Body of pancreas (tissue), 4 donors: ENCODE measurements at regions not wholly inside any gene's neighbourhood (a gene's known extent, or its start where the extent isn't known, plus 50 kb on each side); places are given as distances from the start of the nearest gene placed in this dataset.
A peak's percentile ranks its signal among the peaks of the same experiment; 100 is the strongest.

Experiments
- ATAC-seq: fragments of 150-250 bp; one replicate; pipeline ENCODE4 v1.9.1; 2016
- DNase-seq, 4 donors: peaks; one replicate each; pipeline ENCODE4 v3.0.0-alpha.2; 2019
- H3K27ac ChIP-seq, 4 donors: fragments of 200-600 bp; sonication (generic); 1 replicate in 3 of 4; 2 replicates in 1 of 4; pipeline versions ENCODE4 v1.5.1 to v1.6.1; 2016 to 2019; ENCODE audit warnings: mild to moderate bottlenecking in 1 of 4, mixed read lengths in 1 of 4, moderate library complexity in 1 of 4
- H3K27me3 ChIP-seq, 2 donors: fragments of 200-600 bp; sonication (generic); one replicate each; pipeline ENCODE4 v1.6.0; 2016; ENCODE audit warnings: mild to moderate bottlenecking in 1 of 2
- H3K36me3 ChIP-seq, 2 donors: fragments of 200-600 bp; sonication (generic); replicated peaks in 1 of 2; 2 replicates each; pipeline ENCODE4 v1.5.1; 2016; ENCODE audit warnings: low read depth in 2 of 2; ENCODE audit not compliant: insufficient read depth in 1 of 2
- H3K4me1 ChIP-seq: fragments of 200-600 bp; sonication (generic); one replicate; pipeline ENCODE4 v1.6.0; 2016
- H3K4me3 ChIP-seq, 2 donors: fragments of 200-600 bp; sonication (generic); 1 replicate in 1 of 2; 2 replicates in 1 of 2; pipeline ENCODE4 v1.5.1; 2016 to 2019
- H3K9me3 ChIP-seq, 3 donors: fragments of 200-600 bp; sonication (generic); 1 replicate in 2 of 3; 2 replicates in 1 of 3; pipeline ENCODE4 v1.5.1; 2016
- CTCF ChIP-seq, 7 experiments: fragments of 450-650 bp in 4 of 7; fragments of 200-600 bp in 3 of 7; sonication (generic) in 3 of 7; IDR thresholded peaks; one replicate each; pipeline ENCODE4 v1.5.1; 2016 to 2019; ENCODE audit warnings: antibody characterized with exemption in 7 of 7
- POLR2A ChIP-seq, 3 donors: fragments of 450-650 bp; IDR thresholded peaks; one replicate each; pipeline ENCODE4 v1.6.1; 2016; ENCODE audit warnings: antibody characterized with exemption in 3 of 3, mild to moderate bottlenecking in 2 of 3
- WGBS, 2 donors: methylation state at CpG; one replicate each; pipeline ENCODE4 v1.1.5; 2017; 5-methylcytosine and 5-hydroxymethylcytosine counted together
- intact Hi-C: fragments of 100-400 bp; cut with DNase I; formaldehyde crosslinking; loops from one replicate; pipeline ENCODE4 v1.15.1; 2023

- WGBS, 2 donors: 84 to 91% methylated on average over 5 to 10 of the region's 11 CpGs
- no peak for TF ChIP-seq POLR2A (IDR thresholded peaks at IDR 0.05)
- no peak for TF ChIP-seq CTCF (IDR thresholded peaks at IDR 0.05)
- H3K4me1 ChIP-seq: no peaks in the 10 kb centered on the region
- ATAC-seq: no peak
- H3K27ac ChIP-seq: no peak overlapping the region
- H3K9me3 ChIP-seq: peaks cover 0 to 9% (median 0%) of the 10 kb centered on the region in 3 donors
- peak in 1 of 4 donors; percentile 4 for DNase-seq
- H3K4me3 ChIP-seq: no peak overlapping the region
- H3K27me3 ChIP-seq: no peaks in the 10 kb centered on the region
- no peaks in the 10 kb centered on the region for H3K36me3 ChIP-seq
- intact Hi-C loops: no loop called here
Measured at GRCh38 chr7:418636-419280, 100.9 kb downstream of the PDGFA start.

GRCh38 chr7:420142-421093 is 99.2 kb downstream of the PDGFA start:
- ATAC-seq (no peak), DNase-seq (no peak)
- no peaks in the 10 kb centered on the region for H3K36me3 ChIP-seq
- 80 to 85% methylated on average over 1 to 17 of the region's 20 CpGs for WGBS, 2 donors
- intact Hi-C loops: no loop called here
- H3K4me3 ChIP-seq: no peak overlapping the region
- H3K9me3 ChIP-seq: peaks cover 0 to 9% (median 0%) of the 10 kb centered on the region in 3 donors
- H3K27ac ChIP-seq: no peak overlapping the region
- no peaks in the 10 kb centered on the region for H3K27me3 ChIP-seq
- H3K4me1 ChIP-seq: no peaks in the 10 kb centered on the region
- TF ChIP-seq CTCF (IDR thresholded peaks at IDR 0.05) (no peak), POLR2A (IDR thresholded peaks at IDR 0.05) (no peak)

GRCh38 chr7:421136-421991 is 98.3 kb downstream of the PDGFA start:
- intact Hi-C loops: no loop called here
- ATAC-seq: no peak
- no peak for TF ChIP-seq POLR2A (IDR thresholded peaks at IDR 0.05)
- no peak for TF ChIP-seq CTCF (IDR thresholded peaks at IDR 0.05)
- H3K27ac ChIP-seq: no peak overlapping the region
- no peaks in the 10 kb centered on the region for H3K36me3 ChIP-seq
- no peaks in the 10 kb centered on the region for H3K27me3 ChIP-seq
- H3K4me3 ChIP-seq: no peak overlapping the region
- peaks cover 0 to 9% (median 0%) of the 10 kb centered on the region in 3 donors for H3K9me3 ChIP-seq
- WGBS, 2 donors: 68% methylated on average over 44 to 57 of the region's 57 CpGs
- no peak for DNase-seq
- no peaks in the 10 kb centered on the region for H3K4me1 ChIP-seq

- Histone ChIP-seq H3K27ac (no peak overlapping the region), H3K9me3 (peaks cover 0 to 9% (median 0%) of the 10 kb centered on the region in 3 donors), H3K4me1 (no peaks in the 10 kb centered on the region), H3K27me3 (no peaks in the 10 kb centered on the region), H3K36me3 (no peaks in the 10 kb centered on the region), H3K4me3 (no peak overlapping the region)
- intact Hi-C loops: no loop called here
- 87 to 96% methylated on average over 9 to 32 of the region's 33 CpGs for WGBS, 2 donors
- ATAC-seq (no peak), DNase-seq (no peak)
- TF ChIP-seq POLR2A (IDR thresholded peaks at IDR 0.05) (no peak), CTCF (IDR thresholded peaks at IDR 0.05) (no peak)
Measured at GRCh38 chr7:422191-422885, 97.3 kb downstream of the PDGFA start.
